NCI-H748 (cell line): ENCODE measurements at regions not wholly inside any gene's neighbourhood (a gene's known extent, or its start where the extent isn't known, plus 50 kb on each side); places are given as distances from the start of the nearest gene placed in this dataset.

Experiments used
- DNase-seq: peaks from one replicate; lab custom pipeline; 2025; ENCODE audit not compliant: unreplicated experiment; lab: John Stamatoyannopoulos, UW

DNA sequence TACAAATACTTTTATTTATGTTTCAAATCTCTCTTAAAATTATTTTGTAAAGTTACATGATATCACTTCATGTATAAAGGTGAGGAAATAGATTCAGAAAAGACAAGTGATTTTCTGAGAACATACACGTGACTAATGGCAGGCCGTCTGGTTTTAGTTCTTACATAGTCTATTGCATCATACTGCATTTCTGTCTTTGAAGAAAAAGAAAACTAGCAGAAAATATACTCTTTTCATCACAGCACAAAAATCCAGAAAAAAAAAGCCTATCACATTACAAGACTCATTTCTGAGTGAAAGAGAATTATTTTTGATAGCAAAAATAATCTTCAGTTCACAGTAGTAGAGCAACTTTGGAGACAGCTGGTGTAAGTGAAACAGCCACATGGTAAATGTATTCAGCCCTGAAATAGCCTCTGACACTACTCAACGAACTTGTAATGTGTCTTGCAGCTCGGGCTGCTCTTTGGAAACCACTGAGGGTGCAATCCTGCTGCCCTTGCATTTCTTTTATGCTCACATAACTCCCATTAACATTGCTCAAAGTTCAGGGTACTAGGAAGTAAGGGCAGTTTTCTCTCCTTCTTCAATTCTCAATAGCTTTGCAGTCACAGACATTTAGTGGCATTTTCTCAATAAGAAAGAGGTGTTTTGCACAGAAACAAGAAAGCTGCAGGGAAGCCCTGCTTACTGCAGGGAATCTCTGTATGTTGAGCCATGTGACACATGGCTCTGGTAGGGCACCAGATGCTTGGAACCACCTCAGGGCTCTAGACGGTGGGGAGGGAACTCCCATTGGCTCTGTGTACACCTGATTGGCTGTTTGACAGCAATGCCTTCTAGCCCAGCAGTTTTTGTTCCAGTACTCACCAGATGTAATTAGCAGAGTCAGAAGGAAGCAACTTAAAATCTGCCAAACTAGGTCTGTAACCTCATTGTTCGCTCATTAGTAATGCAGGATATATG is 845.3 kb upstream of the PTPRD start:
- DNase-seq, result no peak

DNA sequence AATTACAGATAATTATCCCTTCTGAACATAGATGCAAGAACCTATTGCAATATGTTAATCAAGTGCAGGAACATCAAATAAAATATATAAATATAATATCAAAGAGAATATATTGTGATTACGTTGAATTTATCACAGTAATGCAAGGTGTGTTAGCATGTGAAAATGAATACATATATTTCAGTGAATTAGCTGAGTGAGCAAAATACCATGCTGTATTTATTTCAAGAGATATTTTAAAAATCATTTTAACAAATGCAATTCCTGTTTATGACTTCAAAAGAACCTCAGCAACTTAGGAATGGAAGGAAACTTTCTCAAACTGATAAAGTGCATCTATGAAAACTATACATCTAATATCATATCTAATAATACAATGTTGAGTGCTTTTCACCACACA is 856.9 kb upstream of the PTPRD start:
- DNase-seq, result no peak

DNA sequence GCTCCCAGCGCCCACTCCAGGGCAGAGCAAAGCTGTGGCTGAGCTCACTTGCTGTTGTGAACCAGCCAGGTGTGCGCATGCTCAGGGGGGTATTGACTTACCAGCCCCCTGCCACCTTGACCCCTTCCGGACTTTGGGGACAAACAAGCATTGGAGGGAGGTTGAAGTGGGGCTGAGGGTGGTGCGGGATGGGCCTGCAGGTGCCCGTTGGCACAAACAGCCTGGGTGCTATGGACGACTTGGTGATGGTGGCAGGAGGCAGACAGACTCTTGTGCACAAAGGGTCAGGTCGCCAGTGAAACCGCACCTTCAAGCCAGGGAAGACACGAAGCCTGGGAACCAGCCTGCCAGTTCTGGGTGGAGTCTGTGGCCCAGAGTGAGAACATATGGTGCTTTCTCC is 858.5 kb upstream of the PTPRD start:
- no peak for DNase-seq

DNA sequence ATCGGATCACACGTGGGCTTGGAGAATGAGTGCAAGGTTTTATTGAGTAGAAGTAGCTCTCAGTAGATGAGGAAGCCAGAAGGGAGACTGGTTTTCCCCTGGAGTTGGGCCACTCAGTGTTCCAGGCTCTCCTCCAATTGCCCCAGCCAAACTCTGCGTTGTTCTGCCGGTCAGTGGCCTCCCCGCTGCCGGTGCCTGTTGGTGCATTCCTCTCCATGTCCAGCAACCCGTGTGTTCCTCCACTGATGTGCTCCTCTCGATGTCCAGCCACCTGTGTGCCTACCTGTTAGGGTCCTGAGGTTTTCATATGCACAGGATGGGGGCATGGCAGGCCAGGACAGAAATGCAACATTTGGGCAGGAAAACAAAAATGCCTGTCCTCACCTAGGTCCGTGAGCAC is 888.0 kb upstream of the PTPRD start:
- DNase-seq, result no peak

- no peak for DNase-seq
Measured at GRCh38 chr9:11506980-11507379, 894.2 kb upstream of the PTPRD start.

DNA sequence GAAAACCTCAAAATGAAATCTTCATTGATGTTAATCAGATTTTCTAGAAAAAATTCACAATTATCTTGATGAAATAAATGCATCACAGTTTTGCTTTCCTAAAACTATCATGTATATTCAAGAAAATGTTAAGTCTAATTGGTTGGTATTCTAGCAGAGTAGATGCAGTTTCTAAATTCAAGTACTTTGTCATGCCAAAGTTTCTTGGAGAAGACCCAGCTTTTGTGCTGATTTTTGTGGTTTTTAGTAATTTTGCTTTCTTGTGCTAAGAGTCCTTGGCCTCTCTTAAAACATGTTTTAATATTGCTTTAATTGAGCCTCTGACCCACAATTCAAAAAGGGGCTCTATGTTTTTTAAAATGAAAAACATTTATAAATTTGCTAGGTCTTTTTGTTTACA is 924.8 kb upstream of the PTPRD start:
- DNase-seq, result no peak

GRCh38 chr9:11542781-11543180 is 930.0 kb upstream of the PTPRD start:
- DNase-seq, result no peak

- DNase-seq, result no peak
Measured at GRCh38 chr9:11546231-11546630, 933.4 kb upstream of the PTPRD start.

DNA sequence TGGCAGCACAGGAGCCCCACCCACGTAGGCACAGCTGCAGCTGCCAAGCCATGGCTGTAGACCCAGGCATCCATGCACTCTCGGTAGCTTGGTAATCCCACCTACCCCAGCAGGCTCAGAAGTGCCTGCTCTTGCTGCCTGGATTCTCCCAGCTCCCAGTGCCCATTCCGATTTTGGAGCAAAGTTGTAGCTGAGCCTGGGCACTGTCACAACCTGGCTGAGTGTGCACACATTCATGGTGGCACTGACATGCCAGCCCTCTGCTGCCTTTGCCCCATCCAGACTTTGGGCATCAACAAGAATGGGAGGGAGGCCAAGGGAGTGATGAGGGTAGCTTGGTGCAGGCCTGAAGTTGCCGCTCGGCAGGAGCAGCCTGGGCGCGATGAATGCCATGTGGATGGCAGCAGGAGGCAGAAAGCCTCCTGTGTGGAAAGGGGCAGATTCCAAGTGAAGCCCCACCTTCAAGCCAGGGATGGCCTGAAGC is 936.6 kb upstream of the PTPRD start:
- no peak for DNase-seq

- no peak for DNase-seq
Measured at GRCh38 chr9:11551106-11551505, 938.3 kb upstream of the PTPRD start.

DNA sequence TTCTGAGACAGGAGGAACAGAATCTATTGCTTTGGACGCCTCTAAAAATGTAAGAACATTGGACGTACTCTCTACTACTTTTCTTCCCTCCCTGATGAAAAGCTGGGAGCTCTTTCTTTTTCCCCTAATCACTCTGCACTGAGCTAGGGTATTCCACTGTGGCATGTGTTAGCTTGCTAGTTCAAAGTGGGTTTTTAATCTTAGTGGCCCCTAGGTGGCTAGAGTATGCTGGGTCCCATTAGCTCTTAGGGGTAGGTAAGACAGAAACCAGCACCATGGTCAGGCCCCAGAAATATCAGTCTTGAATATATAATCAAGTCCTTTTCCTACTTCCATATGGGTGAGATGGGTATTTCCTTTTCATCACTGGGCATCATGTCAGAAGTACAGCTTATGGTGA is 945.2 kb upstream of the PTPRD start:
- DNase-seq, result no peak

- DNase-seq, result no peak
Measured at GRCh38 chr9:11559001-11559776, 946.4 kb upstream of the PTPRD start.

- DNase-seq, result peak; percentile 67
Measured at GRCh38 chr9:11577522-11577921, 964.7 kb upstream of the PTPRD start.

GRCh38 chr9:11595756-11596155 is 983.0 kb upstream of the PTPRD start:
- no peak for DNase-seq

DNA sequence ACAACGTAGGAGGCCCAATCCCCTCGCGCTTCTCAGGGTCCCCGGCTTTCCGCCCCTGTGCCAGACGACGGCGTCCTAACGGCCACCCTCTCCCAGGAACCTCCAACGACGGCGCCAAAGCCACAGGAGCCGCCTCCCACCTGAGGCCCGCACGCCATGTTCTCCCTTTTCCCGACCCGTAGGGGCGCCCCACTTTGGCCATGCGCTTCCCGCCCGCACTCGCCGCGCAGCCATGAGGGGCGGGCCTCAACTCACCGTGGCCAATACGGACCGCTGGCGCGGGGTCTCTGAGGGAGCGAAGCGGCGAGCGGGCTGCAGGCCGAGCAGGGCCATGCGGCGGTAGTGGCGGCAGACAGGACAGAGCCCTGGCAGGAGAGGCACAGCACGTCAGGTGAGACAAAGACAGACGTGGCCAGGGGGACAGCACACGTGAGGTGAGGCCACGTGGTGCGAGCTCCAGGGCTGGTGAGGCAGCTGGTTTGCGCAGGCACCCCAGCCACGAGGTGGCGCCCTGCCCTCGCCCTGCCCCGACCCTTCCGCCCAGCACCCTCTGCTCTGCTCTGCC is 1005.5 kb upstream of the PTPRD start:
- no peak for DNase-seq

- DNase-seq, result no peak
Measured at GRCh38 chr9:11632691-11633090, 1019.9 kb upstream of the PTPRD start.

DNA sequence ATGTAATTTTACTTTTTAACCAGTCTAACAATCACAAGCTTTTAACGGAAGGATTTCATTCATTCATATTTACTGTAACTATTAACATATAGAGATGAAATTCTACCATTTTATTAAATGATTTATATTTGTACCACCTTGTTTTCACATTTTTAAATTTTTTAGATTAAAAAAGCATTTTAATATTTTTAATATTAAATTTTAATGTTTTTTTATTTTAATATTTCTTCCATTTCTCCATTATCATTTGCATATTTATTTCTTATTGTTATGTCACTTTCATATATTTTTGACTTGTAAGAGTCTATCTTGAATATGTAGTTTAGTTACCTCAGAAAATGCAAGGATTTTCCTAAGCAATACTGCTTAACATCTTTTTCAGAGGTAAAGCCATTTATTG is 1034.0 kb upstream of the PTPRD start:
- no peak for DNase-seq

DNA sequence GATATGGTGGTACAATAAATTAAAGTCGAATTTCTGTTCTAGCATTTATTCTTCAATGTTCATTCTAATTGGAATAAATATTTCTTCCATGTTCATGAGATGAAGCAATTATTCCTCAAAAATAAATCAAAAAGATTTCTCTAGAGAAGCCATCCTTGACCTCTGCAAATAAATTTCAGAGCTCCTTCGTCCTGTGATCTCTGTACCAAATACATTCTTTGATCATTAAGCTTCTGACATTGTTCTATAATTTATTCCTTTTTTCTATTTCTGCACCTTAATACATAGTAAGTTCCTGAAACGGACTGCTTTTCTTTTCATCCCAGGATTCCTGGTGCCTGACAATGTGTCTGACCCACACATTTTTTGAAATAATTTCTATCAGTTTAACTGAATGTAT is 1039.3 kb upstream of the TYRP1 start:
- no peak for DNase-seq

GRCh38 chr9:11663913-11664312 is 1029.3 kb upstream of the TYRP1 start:
- no peak for DNase-seq

DNA sequence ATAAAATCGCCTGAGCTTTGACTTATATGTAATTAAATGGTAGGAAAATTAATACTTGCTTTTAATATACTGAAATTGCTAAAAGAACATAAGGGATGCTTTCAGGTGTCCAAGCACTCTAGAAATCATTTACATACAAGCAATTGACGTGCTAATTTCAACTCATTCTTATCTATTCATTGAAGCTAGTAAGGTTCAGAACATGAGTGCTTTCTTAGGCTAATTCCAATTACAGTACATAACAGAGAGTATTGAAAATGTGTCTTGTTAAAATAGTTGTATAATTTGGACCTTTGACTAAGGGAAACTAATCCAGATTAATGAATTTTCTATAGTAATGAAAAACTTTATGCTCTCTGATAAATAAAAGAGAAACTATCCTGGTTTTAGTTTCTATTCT is 1016.4 kb upstream of the TYRP1 start:
- no peak for DNase-seq

- no peak for DNase-seq
Measured at GRCh38 chr9:11686733-11687132, 1006.5 kb upstream of the TYRP1 start.

DNA sequence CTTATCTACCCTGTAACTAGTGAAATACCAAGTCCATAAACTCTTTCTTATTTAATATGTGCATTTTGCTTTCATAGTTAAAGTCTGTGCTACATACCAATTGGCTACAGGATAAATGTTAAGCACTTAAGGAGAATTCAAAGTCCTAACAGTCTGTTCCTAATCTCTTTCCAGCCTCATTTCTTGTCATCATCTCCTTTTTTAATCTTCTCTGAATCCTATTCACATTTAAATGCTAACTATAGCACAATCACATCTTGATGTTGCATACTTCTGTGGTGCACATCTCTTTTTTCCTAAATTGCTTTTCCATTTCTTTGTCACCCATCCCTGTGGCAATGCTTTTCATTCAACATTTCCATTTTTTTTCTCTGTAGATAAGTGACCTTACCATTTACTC is 996.1 kb upstream of the TYRP1 start:
- no peak for DNase-seq
